GM12878 (cell line): ENCODE measurements at regions not wholly inside any gene's neighbourhood (a gene's known extent, or its start where the extent isn't known, plus 50 kb on each side); places are given as distances from the start of the nearest gene placed in this dataset.

Experiments used
- EGR1 ChIP-seq, 2 experiments: IDR thresholded peaks; 1 replicate in 1 of 2; 2 replicates in 1 of 2; pipeline ENCODE4 v1.6.1; 2011 to 2012; ENCODE audit warnings: low read depth in 2 of 2, low read length in 2 of 2, borderline replicate concordance in 1 of 2, mild to moderate bottlenecking in 1 of 2, moderate library complexity in 1 of 2
- MXI1 ChIP-seq: fragments of 150-350 bp; IDR thresholded peaks from 2 replicates; pipeline ENCODE4 v1.6.1; 2011; ENCODE audit warnings: low read depth, mild to moderate bottlenecking, inconsistent platforms, low read length, improper control_type of control experiment
- POLR2A ChIP-seq: IDR thresholded peaks from 2 replicates; pipeline ENCODE4 v1.6.1; 2011; ENCODE audit warnings: low read depth, mild to moderate bottlenecking, low read length
- RB1 ChIP-seq: fragments of 450-650 bp; formaldehyde crosslinking; IDR thresholded peaks from 2 replicates; pipeline ENCODE4 v1.6.1; 2017; ENCODE audit warnings: mild to moderate bottlenecking, borderline replicate concordance
- TF ChIP-seq, protein P1 (sequence below): IDR thresholded peaks from 2 replicates; pipeline ENCODE4 v1.6.1; 2011; ENCODE audit warnings: mild to moderate bottlenecking, low read depth, low read length, moderate library complexity; ENCODE audit not compliant: insufficient replicate concordance

DNA sequence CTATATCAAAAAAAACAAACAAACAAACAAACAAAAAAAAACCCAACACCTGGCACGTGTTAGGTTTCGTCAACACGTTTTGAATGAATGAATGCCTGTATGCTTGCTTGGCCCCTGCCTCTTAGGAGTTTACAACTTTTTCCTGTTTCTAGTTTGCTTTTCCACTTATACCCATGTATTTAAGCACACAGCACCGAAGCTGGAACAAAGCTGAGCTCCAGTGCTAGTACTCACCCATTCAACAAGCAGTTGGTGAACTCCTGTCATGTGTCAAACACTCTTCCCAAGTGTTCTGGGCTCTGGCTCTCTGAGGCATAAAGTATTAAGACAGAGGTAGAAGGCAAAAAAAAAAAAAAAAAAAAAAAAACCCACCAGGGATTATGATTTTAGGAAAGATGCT, 599.3 kb downstream of the BUD13 start:
- TF ChIP-seq POLR2A (no peak), RB1 (no peak), MXI1 (no peak), EGR1 (IDR thresholded peaks at IDR 0.05; ENCODE audit: borderline replicate concordance in 1 of 2, low read depth in 2 of 2, low read length in 2 of 2) (no peak)
- TF ChIP-seq, protein P1, sequence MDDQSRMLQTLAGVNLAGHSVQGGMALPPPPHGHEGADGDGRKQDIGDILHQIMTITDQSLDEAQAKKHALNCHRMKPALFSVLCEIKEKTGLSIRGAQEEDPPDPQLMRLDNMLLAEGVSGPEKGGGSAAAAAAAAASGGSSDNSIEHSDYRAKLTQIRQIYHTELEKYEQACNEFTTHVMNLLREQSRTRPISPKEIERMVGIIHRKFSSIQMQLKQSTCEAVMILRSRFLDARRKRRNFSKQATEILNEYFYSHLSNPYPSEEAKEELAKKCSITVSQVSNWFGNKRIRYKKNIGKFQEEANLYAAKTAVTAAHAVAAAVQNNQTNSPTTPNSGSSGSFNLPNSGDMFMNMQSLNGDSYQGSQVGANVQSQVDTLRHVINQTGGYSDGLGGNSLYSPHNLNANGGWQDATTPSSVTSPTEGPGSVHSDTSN = no peak
